ENCODE measurements at regions not wholly inside any gene's neighbourhood (a gene's known extent, or its start where the extent isn't known, plus 50 kb on each side); places are given as distances from the start of the nearest gene placed in this dataset.

GRCh38 chr9:29625931-29626330 is 2052.7 kb upstream of the C9orf72 start:
- TF ChIP-seq CTCF (conservative IDR thresholded peaks at IDR 0.05): no peak
- TF ChIP-seq EZH2 (IDR thresholded peaks at IDR 0.05; ENCODE audit: low read depth): no peak

Measured in PC-9 (cell line).